ENCODE measurements at regions not wholly inside any gene's neighbourhood (a gene's known extent, or its start where the extent isn't known, plus 50 kb on each side); places are given as distances from the start of the nearest gene placed in this dataset.

- Mint-ChIP-seq H3K27me3 (ENCODE audit: low read depth) (no peaks in the 10 kb centered on the region), H3K9me3 (ENCODE audit: low read depth) (no peaks in the 10 kb centered on the region), H3K4me3 (ENCODE audit: unreplicated experiment) (no peak overlapping the region), H3K27ac (ENCODE audit: unreplicated experiment) (peak overlapping the region; percentile 60), H3K36me3 (ENCODE audit: low read depth) (no peaks in the 10 kb centered on the region), H3K4me1 (ENCODE audit: low read depth) (peaks cover 12% of the 10 kb centered on the region)
- no peak for TF ChIP-seq CTCF (IDR thresholded peaks at IDR 0.05)
- DNase-seq (ENCODE audit: low spot score), result no peak
These were observed 1043.2 kb upstream of the WWC1 start for GRCh38 chr5:167248257-167248656.

- TF ChIP-seq CTCF (IDR thresholded peaks at IDR 0.05), result no peak
- no peak overlapping the region for H3K27ac Mint-ChIP-seq (ENCODE audit: unreplicated experiment)
These were observed 1040.4 kb upstream of the WWC1 start for GRCh38 chr5:167250996-167251395.

DNA sequence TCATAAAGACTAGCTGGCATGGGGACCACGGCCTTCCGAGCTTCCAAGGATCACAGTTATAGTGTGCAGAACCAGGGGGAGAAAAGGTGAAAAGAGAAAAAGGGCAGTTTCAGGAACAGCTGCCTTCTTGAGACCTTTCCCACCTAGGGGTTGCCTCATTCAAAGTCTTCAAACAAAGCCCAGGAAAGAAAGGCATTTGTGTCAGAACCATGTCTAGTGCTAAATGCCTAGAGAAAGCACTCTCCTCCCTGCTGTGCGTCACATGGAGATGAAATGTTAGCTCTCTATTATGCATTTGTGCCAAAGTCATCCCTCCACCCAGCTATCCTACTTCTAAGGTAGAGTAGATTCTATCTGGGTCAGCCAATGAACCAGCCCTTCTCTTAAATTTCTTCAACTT, 1037.3 kb upstream of the WWC1 start:
- no peak for DNase-seq (ENCODE audit: low spot score)
- no peak for TF ChIP-seq CTCF (IDR thresholded peaks at IDR 0.05)
- Mint-ChIP-seq H3K27me3 (ENCODE audit: low read depth) (peaks cover 10% of the 10 kb centered on the region), H3K4me1 (ENCODE audit: low read depth) (no peaks in the 10 kb centered on the region), H3K4me3 (ENCODE audit: unreplicated experiment) (no peak overlapping the region), H3K9me3 (ENCODE audit: low read depth) (no peaks in the 10 kb centered on the region), H3K36me3 (ENCODE audit: low read depth) (no peaks in the 10 kb centered on the region), H3K27ac (ENCODE audit: unreplicated experiment) (no peak overlapping the region)

More at GRCh38 chr5:167250996-167251395, 1040.4 kb upstream of the WWC1 start:
- H3K4me3 Mint-ChIP-seq (ENCODE audit: unreplicated experiment), result no peak overlapping the region
- peaks cover 4% of the 10 kb centered on the region for H3K27me3 Mint-ChIP-seq (ENCODE audit: low read depth)
- H3K4me1 Mint-ChIP-seq (ENCODE audit: low read depth), result peaks cover 12% of the 10 kb centered on the region
- H3K9me3 Mint-ChIP-seq (ENCODE audit: low read depth), result no peaks in the 10 kb centered on the region
- DNase-seq (ENCODE audit: low spot score), result no peak
- no peaks in the 10 kb centered on the region for H3K36me3 Mint-ChIP-seq (ENCODE audit: low read depth)

DNA sequence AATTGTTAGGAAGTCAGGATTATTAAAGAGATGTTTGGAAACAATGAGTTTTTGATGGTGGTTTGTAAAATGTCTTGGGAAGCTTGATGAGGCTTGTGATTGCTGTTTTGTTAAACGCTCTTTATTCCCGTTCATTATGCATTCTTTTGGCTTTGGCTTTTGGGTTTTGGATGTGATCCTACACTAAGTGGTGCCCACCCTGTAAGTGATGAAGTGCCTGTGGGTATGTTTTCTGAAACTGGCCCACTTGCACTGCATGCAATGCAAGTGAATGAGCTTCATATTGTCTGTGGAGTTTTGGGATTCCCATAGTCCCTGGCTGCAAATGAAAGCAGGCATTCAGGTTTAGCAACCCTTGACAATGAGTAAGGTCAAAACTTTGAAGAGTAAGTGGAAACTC, 1035.5 kb upstream of the WWC1 start:
- H3K4me1 Mint-ChIP-seq (ENCODE audit: low read depth), result no peaks in the 10 kb centered on the region
- peaks cover 13% of the 10 kb centered on the region for H3K27me3 Mint-ChIP-seq (ENCODE audit: low read depth)
- no peak overlapping the region for H3K4me3 Mint-ChIP-seq (ENCODE audit: unreplicated experiment)
- no peak overlapping the region for H3K27ac Mint-ChIP-seq (ENCODE audit: unreplicated experiment)
- DNase-seq (ENCODE audit: low spot score), result no peak
- TF ChIP-seq CTCF (IDR thresholded peaks at IDR 0.05), result no peak
- no peaks in the 10 kb centered on the region for H3K9me3 Mint-ChIP-seq (ENCODE audit: low read depth)
- no peaks in the 10 kb centered on the region for H3K36me3 Mint-ChIP-seq (ENCODE audit: low read depth)

- Mint-ChIP-seq H3K4me3 (ENCODE audit: unreplicated experiment) (no peak overlapping the region), H3K9me3 (ENCODE audit: low read depth) (peaks cover 2% of the 10 kb centered on the region), H3K4me1 (ENCODE audit: low read depth) (peaks cover 7% of the 10 kb centered on the region), H3K27me3 (ENCODE audit: low read depth) (peaks cover 13% of the 10 kb centered on the region), H3K27ac (ENCODE audit: unreplicated experiment) (no peak overlapping the region), H3K36me3 (ENCODE audit: low read depth) (no peaks in the 10 kb centered on the region)
- TF ChIP-seq CTCF (IDR thresholded peaks at IDR 0.05), result no peak
- DNase-seq (ENCODE audit: low spot score), result no peak
These were observed 1031.6 kb upstream of the WWC1 start for GRCh38 chr5:167259806-167260205.
